GM23248 (cell line): ENCODE measurements at regions not wholly inside any gene's neighbourhood (a gene's known extent, or its start where the extent isn't known, plus 50 kb on each side); places are given as distances from the start of the nearest gene placed in this dataset.

Source experiments
- EZH2 ChIP-seq: fragments of 200-600 bp; sonication (generic); IDR thresholded peaks from 2 replicates; pipeline ENCODE4 v1.6.1; 2018; ENCODE audit warnings: antibody characterized with exemption, mild to moderate bottlenecking; ENCODE audit not compliant: insufficient read depth, poor library complexity, severe bottlenecking
- EZH2phosphoT487 ChIP-seq: fragments of 200-600 bp; sonication (generic); IDR thresholded peaks from 2 replicates; pipeline ENCODE4 v1.6.1; 2018; ENCODE audit warnings: antibody characterized with exemption, moderate library complexity, mild to moderate bottlenecking, low read depth; ENCODE audit not compliant: insufficient read depth

- TF ChIP-seq EZH2, result no peak
- TF ChIP-seq EZH2phosphoT487, result no peak
Observed at GRCh38 chr12:78293059-78293686, 462.5 kb downstream of the NAV3 start.
